ENCODE measurements at regions not wholly inside any gene's neighbourhood (a gene's known extent, or its start where the extent isn't known, plus 50 kb on each side); places are given as distances from the start of the nearest gene placed in this dataset.
"Not testable (repeated sequence)": the region's sequence is repeated elsewhere in the genome, so short reads cannot be mapped to it uniquely, and the experiment has no call there.

- Mint-ChIP-seq H3K27me3 (ENCODE audit: low read depth, poor library complexity) (peaks cover 44% of the 10 kb centered on the region), H3K36me3 (ENCODE audit: low read depth) (peaks cover 8% of the 10 kb centered on the region), H3K4me3 (no peak overlapping the region), H3K9me3 (peaks cover 53% of the 10 kb centered on the region), H3K27ac (no peak overlapping the region), H3K4me1 (no peaks in the 10 kb centered on the region)
- no peak for DNase-seq
- no peak for TF ChIP-seq CTCF (IDR thresholded peaks at IDR 0.05)
These were observed 67.1 kb upstream of the SH3PXD2B start for GRCh38 chr5:172521338-172521932.

DNA sequence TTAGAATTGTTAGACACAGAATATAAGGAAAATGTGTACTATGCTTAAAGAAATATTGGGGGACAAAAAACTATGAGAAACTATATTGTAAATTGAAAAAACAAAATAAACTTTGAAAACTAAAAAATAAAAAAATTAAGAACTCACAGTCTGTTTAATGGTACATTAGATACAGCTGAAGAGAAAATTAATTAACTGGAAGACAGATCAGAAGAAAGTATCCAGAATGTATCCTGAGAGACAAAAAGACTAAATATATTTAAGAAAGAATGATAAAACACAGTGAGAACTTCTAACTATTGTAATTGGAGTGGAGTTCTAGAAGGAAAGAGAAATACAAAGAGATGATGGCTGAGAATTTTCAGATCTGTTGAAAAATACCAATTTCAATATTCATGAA is 57.6 kb upstream of the SH3PXD2B start:
- Mint-ChIP-seq H3K27ac (no peak overlapping the region), H3K9me3 (peaks cover 39% of the 10 kb centered on the region), H3K27me3 (ENCODE audit: low read depth, poor library complexity) (peaks cover 11% of the 10 kb centered on the region), H3K4me1 (peaks cover 25% of the 10 kb centered on the region), H3K36me3 (ENCODE audit: low read depth) (peaks cover 9% of the 10 kb centered on the region), H3K4me3 (no peak overlapping the region)
- TF ChIP-seq CTCF (IDR thresholded peaks at IDR 0.05), result no peak
- DNase-seq, result no peak

- Mint-ChIP-seq H3K27me3 (ENCODE audit: low read depth, poor library complexity) (peaks cover 2% of the 10 kb centered on the region), H3K27ac (peak overlapping the region; percentile 27), H3K4me3 (no peak overlapping the region), H3K36me3 (ENCODE audit: low read depth) (peaks cover 9% of the 10 kb centered on the region), H3K9me3 (peaks cover 39% of the 10 kb centered on the region), H3K4me1 (peaks cover 50% of the 10 kb centered on the region)
- no peak for DNase-seq
- TF ChIP-seq CTCF (IDR thresholded peaks at IDR 0.05), result no peak
These were observed 55.1 kb upstream of the SH3PXD2B start for GRCh38 chr5:172509405-172509781.

DNA sequence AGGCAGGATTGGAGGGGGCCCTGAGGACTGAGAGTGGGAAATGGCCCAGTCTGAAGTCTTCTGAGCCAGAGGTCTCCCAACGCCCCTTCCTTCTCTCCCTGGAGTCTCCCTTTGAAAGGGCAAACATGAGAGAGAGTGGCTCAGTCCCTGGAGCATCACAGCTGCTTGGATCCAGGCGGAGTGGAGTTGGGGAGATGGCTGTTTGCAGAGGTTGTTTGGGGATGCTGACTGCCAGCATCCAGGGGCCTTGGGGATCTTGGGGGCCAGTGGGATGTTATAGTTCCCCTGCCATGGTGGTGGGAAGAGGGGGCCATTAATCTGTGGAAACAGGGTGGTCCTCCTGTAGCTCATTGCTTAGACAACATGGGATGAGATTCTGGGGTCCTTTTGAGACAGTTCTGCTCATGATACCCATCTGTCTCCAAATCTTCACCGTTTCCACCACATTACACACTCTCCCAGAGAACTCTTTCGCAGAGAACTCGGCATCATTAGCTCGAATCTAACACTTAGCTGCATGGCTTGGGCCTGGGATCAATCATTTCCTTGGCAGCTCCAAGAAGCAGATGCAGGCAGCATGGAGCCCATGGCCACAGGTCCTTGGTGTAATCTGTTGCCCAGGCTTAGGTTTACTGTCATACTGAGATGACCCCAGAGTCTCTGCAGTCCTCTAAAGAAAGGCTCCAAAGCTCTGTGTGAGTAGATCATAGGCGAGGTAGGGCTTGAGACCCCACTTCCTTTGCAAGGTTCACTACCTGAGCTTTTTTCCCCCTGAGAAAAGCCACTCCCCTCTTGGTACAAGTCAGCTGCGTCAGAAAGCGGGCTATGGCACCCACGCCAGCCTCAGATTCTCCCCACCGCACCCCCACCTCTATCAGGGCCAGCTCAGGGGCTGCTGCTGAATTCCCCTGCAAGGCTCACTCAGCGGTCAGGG is 54.4 kb upstream of the SH3PXD2B start:
- DNase-seq, result no peak
- Mint-ChIP-seq H3K27ac (peak overlapping the region; percentile 27), H3K27me3 (ENCODE audit: low read depth, poor library complexity) (peaks cover 2% of the 10 kb centered on the region), H3K36me3 (ENCODE audit: low read depth) (peaks cover 9% of the 10 kb centered on the region), H3K4me1 (peaks cover 56% of the 10 kb centered on the region), H3K4me3 (no peak overlapping the region), H3K9me3 (peaks cover 33% of the 10 kb centered on the region)
- TF ChIP-seq CTCF (IDR thresholded peaks at IDR 0.05), result no peak

GRCh38 chr5:172507485-172507884 is 53.2 kb upstream of the SH3PXD2B start:
- H3K27ac Mint-ChIP-seq; H3K36me3 Mint-ChIP-seq (ENCODE audit: low read depth); H3K4me3 Mint-ChIP-seq; DNase-seq; H3K27me3 Mint-ChIP-seq (ENCODE audit: low read depth, poor library complexity): not testable (repeated sequence)
- peaks cover 21% of the 10 kb centered on the region for H3K9me3 Mint-ChIP-seq
- peaks cover 64% of the 10 kb centered on the region for H3K4me1 Mint-ChIP-seq

- no peak for DNase-seq
- Mint-ChIP-seq H3K4me1 (peaks cover 64% of the 10 kb centered on the region), H3K27me3 (ENCODE audit: low read depth, poor library complexity) (peaks cover 2% of the 10 kb centered on the region), H3K27ac (no peak overlapping the region), H3K4me3 (no peak overlapping the region), H3K9me3 (peaks cover 15% of the 10 kb centered on the region), H3K36me3 (ENCODE audit: low read depth) (peaks cover 2% of the 10 kb centered on the region)
- no peak for TF ChIP-seq CTCF (IDR thresholded peaks at IDR 0.05)
These were observed 52.6 kb upstream of the SH3PXD2B start for GRCh38 chr5:172506921-172507320.
